SK-N-SH treated with all-trans-retinoic acid at 6 μM for 48 hours (cell line): ENCODE measurements at regions not wholly inside any gene's neighbourhood (a gene's known extent, or its start where the extent isn't known, plus 50 kb on each side); places are given as distances from the start of the nearest gene placed in this dataset.

Source experiments
- ZNF565 ChIP-seq: fragments of 450-650 bp; formaldehyde crosslinking; conservative IDR thresholded peaks from 2 replicates; pipeline ENCODE4 v1.5.0; 2020; ENCODE audit warnings: low read depth, mild to moderate bottlenecking, moderate library complexity
- TF ChIP-seq, protein P1 (sequence below): fragments of 250-450 bp; sonication (Bioruptor Pico); IDR thresholded peaks from 2 replicates; pipeline ENCODE4 v1.8.0; 2020; ENCODE audit warnings: mild to moderate bottlenecking, moderate library complexity, borderline replicate concordance
- TF ChIP-seq, protein P2 (sequence below): fragments of 250-450 bp; sonication (Bioruptor Pico); IDR thresholded peaks from 2 replicates; pipeline ENCODE4 v1.8.0; 2021; ENCODE audit warnings: low read depth, mild to moderate bottlenecking, moderate library complexity, borderline replicate concordance

DNA sequence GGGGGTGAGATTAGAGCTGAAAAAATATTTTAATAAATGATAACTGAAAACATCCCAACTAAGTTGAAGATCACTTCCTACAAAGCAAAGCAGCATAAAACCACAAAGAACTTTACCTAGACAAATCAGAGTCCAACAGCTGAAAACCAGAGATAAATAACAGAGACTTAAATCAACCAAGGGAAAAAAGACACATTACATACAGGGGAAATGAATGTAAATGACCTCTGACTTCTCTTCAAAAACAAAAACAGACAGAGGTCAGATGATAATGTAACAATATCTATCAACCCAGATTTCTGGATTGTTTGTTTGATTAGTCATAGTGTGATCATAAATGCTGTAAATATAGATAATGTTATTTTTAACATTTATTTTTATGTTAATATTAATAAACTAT lies 782.8 kb downstream of the TFAP2A start:
- TF ChIP-seq, protein P1, sequence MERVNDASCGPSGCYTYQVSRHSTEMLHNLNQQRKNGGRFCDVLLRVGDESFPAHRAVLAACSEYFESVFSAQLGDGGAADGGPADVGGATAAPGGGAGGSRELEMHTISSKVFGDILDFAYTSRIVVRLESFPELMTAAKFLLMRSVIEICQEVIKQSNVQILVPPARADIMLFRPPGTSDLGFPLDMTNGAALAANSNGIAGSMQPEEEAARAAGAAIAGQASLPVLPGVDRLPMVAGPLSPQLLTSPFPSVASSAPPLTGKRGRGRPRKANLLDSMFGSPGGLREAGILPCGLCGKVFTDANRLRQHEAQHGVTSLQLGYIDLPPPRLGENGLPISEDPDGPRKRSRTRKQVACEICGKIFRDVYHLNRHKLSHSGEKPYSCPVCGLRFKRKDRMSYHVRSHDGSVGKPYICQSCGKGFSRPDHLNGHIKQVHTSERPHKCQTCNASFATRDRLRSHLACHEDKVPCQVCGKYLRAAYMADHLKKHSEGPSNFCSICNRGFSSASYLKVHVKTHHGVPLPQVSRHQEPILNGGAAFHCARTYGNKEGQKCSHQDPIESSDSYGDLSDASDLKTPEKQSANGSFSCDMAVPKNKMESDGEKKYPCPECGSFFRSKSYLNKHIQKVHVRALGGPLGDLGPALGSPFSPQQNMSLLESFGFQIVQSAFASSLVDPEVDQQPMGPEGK (CRISPR knock-in tag): no peak
- TF ChIP-seq ZNF565 (CRISPR knock-in tag): no peak
- TF ChIP-seq, protein P2, sequence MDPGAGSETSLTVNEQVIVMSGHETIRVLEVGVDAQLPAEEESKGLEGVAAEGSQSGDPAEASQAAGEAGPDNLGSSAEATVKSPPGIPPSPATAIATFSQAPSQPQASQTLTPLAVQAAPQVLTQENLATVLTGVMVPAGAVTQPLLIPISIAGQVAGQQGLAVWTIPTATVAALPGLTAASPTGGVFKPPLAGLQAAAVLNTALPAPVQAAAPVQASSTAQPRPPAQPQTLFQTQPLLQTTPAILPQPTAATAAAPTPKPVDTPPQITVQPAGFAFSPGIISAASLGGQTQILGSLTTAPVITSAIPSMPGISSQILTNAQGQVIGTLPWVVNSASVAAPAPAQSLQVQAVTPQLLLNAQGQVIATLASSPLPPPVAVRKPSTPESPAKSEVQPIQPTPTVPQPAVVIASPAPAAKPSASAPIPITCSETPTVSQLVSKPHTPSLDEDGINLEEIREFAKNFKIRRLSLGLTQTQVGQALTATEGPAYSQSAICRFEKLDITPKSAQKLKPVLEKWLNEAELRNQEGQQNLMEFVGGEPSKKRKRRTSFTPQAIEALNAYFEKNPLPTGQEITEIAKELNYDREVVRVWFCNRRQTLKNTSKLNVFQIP (CRISPR knock-in tag): no peak
